Esophagus squamous epithelium (tissue), 4 donors: ENCODE measurements at regions not wholly inside any gene's neighbourhood (a gene's known extent, or its start where the extent isn't known, plus 50 kb on each side); places are given as distances from the start of the nearest gene placed in this dataset.

Experiments used
- CTCF ChIP-seq, 6 experiments: fragments of 450-650 bp in 4 of 6; fragments of 200-600 bp in 2 of 6; sonication (generic) in 2 of 6; IDR thresholded peaks; one replicate each; pipeline ENCODE4 v1.5.1; 2016 to 2019; ENCODE audit warnings: antibody characterized with exemption in 6 of 6, mild to moderate bottlenecking in 4 of 6, moderate library complexity in 4 of 6
- POLR2A ChIP-seq, 4 donors: fragments of 450-650 bp; IDR thresholded peaks; one replicate each; pipeline ENCODE4 v1.6.1; 2017; ENCODE audit warnings: antibody characterized with exemption in 4 of 4, mild to moderate bottlenecking in 4 of 4, moderate library complexity in 3 of 4

- TF ChIP-seq CTCF (IDR thresholded peaks at IDR 0.05) (no peak), POLR2A (IDR thresholded peaks at IDR 0.05) (no peak)
Measured at GRCh38 chr12:54740882-54741281, 92.7 kb upstream of the DCD start.
